ENCODE measurements at regions not wholly inside any gene's neighbourhood (a gene's known extent, or its start where the extent isn't known, plus 50 kb on each side); places are given as distances from the start of the nearest gene placed in this dataset.
"Not testable (repeated sequence)": the region's sequence is repeated elsewhere in the genome, so short reads cannot be mapped to it uniquely, and the experiment has no call there.

GRCh38 chr17:33944412-33944811 lies 310.7 kb upstream of the CCL2 start:
- no peak for DNase-seq (ENCODE audit: low spot score)

GRCh38 chr17:33944826-33945225 lies 310.3 kb upstream of the CCL2 start:
- no peak for DNase-seq (ENCODE audit: low spot score)

- no peak for DNase-seq (ENCODE audit: low spot score)
Measured at GRCh38 chr17:33945646-33946546, 309.2 kb upstream of the CCL2 start.

- DNase-seq (ENCODE audit: low spot score): no peak
Measured at GRCh38 chr17:33947762-33948161, 307.3 kb upstream of the CCL2 start.

- DNase-seq (ENCODE audit: low spot score): no peak
Measured at GRCh38 chr17:33948309-33948708, 306.8 kb upstream of the CCL2 start.

- no peak for DNase-seq (ENCODE audit: low spot score)
Measured at GRCh38 chr17:33949100-33949499, 306.0 kb upstream of the CCL2 start.

- no peak for DNase-seq (ENCODE audit: low spot score)
Measured at GRCh38 chr17:33950061-33950460, 305.0 kb upstream of the CCL2 start.

GRCh38 chr17:33952425-33952824 lies 302.7 kb upstream of the CCL2 start:
- no peak for DNase-seq (ENCODE audit: low spot score)

GRCh38 chr17:33954597-33954996 lies 300.5 kb upstream of the CCL2 start:
- no peak for DNase-seq (ENCODE audit: low spot score)

- no peak for DNase-seq (ENCODE audit: low spot score)
Measured at GRCh38 chr17:33955461-33955860, 299.6 kb upstream of the CCL2 start.

GRCh38 chr17:33959098-33959497 lies 296.0 kb upstream of the CCL2 start:
- not testable (repeated sequence) for DNase-seq (ENCODE audit: low spot score)

GRCh38 chr17:33962857-33963655 lies 292.0 kb upstream of the CCL2 start:
- DNase-seq (ENCODE audit: low spot score): no peak

GRCh38 chr17:33964344-33964979 lies 290.6 kb upstream of the CCL2 start:
- DNase-seq (ENCODE audit: low spot score): no peak

GRCh38 chr17:33966410-33967059 lies 288.6 kb upstream of the CCL2 start:
- no peak for DNase-seq (ENCODE audit: low spot score)

GRCh38 chr17:33967608-33968349 lies 287.3 kb upstream of the CCL2 start:
- DNase-seq (ENCODE audit: low spot score): no peak

GRCh38 chr17:33968350-33969044 lies 286.6 kb upstream of the CCL2 start:
- DNase-seq (ENCODE audit: low spot score): no peak

GRCh38 chr17:33970279-33970678 lies 284.8 kb upstream of the CCL2 start:
- no peak for DNase-seq (ENCODE audit: low spot score)

- no peak for DNase-seq (ENCODE audit: low spot score)
Measured at GRCh38 chr17:33972763-33973162, 282.3 kb upstream of the CCL2 start.

GRCh38 chr17:33973491-33973890 lies 281.6 kb upstream of the CCL2 start:
- DNase-seq (ENCODE audit: low spot score): no peak

- DNase-seq (ENCODE audit: low spot score): no peak
Measured at GRCh38 chr17:33974276-33974675, 280.8 kb upstream of the CCL2 start.

GRCh38 chr17:33976831-33977230 lies 278.3 kb upstream of the CCL2 start:
- DNase-seq (ENCODE audit: low spot score): no peak
